DMS153 (cell line): ENCODE measurements at regions not wholly inside any gene's neighbourhood (a gene's known extent, or its start where the extent isn't known, plus 50 kb on each side); places are given as distances from the start of the nearest gene placed in this dataset.

Experiments used
- DNase-seq: peaks from one replicate; lab custom pipeline; 2025; lab: John Stamatoyannopoulos, UW

DNA sequence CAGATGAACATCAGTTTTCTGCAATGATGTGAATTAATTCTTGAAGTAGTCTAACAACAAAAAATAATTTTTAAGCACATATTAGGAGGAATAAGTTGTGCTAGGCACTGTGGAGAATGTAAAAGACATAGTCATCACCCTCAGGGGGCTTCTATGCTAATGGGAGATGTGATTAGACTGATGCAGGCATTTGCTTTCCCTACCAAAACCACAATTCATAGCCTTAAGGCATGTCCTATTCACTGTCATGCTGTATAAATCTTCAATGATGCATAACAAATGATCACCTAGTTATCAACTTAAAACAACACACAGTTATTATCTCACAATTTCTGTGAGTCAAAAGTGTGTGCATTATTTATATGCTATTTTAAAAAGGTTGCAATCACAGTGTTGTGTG is 422.6 kb downstream of the MAN2A1 start:
- DNase-seq, result no peak

DNA sequence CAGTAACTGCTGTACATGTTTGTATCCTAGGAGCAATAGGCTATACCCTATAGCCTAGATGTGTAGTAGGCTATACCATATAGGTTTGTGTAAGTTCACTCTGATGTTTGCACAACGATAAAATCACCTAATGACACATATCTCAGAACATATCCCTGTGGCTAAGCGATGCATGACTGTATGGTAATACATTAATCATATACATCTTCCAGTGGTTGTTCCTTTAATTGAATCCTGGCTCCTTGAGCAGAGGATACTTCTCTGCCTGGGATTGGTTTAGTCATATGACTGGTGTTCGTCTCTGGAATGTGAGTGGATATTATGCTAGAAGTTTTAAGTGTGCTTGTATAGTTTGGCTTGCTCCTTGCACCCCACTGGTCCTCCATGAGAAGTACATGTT is 425.8 kb downstream of the MAN2A1 start:
- no peak for DNase-seq

DNA sequence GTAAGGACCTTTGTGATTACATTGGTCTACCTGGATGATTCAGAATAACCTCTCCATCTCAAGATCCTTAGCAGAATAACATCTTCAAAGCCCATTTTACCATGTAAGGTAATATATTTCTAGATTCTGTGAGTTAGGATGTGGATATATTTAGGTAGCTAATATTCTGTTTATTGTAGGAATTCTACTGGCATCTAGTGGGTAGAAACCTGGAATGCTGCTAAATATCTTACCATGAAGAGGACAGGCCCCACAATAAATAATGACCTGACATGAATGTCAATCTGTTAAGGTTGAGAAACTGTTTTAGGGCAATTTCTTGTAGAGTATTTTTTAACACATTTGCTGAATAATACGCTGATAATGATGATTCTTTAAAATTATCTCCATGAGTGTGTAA is 426.8 kb downstream of the MAN2A1 start:
- DNase-seq, result no peak

DNA sequence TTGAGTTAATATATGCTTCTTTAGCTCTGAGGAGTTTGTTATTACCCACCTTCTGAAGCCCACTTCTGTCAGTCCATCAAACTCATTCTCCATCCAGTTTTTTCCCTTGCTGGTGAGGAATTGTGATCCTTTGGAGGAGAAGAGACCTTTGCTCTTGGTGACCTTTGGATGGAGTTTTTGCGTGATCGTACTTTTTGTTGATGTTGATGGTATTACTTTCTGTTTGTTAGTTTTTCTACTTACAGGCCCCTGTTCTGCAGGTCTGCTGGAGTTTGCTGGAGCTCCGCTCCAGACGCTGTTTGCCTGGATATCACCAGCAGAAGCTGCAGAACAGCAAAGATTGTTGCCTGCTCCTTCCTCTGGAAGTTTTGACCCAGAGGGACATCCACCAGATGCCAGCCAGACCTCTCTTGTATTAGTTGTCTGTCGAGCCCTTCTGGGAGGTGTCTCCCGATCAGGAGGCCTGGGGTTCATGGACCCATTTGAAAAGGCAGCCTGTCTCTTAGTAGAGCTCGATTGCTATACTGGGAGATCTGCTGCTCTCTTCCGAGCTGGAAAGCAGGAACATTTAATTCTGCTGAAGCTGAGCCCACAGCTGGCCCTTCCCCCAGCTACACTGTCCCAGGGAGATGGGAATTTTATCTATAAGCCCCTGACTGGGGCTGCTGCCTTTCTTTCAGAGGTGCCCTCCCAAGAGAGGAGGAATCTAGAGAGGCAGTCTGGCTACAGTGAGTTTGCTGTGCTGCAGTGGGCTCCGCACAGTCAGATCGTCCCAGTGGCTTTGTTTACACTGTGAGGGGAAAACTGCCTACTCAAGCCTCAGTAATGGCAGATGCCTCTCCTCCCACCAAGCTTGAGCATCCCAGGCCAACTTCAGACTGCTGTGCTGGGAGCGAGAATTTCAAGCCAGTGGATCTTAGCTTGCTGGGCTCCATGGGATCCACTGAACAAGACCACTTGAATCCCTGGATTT is 445.5 kb downstream of the MAN2A1 start:
- no peak for DNase-seq

DNA sequence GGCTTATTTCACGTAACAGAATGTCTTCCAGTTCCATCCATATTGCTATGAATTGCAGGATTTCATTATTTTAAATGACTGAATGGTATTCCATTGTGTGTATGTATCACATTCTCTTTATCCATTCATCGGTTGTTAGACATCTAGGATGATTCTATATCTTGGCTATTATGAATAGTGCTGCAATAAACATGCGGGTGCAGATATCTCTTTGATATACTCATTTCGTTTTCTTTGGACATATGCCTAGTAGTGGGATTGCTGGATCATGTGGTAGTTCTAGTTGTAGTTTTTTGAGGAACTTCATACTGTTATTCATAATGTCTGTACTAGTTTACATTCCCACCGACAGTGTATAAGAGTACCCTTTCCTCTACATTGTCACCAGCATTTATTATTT is 460.5 kb downstream of the MAN2A1 start:
- DNase-seq, result no peak

DNA sequence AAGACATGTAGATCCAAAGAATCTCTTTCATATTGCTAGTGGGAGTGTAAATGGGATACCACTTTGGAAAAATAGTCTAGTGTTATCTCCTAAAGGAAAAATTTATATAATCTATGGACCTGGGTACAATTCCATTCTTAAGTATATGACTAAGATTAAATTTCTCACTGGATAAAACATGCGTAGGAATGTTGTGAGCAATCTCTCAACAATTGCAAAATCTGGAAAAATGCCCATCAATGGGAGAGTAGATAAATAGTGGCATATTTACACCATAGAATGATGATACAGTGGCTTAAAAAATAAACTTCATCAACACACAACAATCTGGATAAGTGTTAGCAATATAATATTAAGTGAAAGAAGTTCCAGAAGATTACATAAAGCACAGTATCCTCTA is 469.5 kb downstream of the MAN2A1 start:
- DNase-seq, result no peak

DNA sequence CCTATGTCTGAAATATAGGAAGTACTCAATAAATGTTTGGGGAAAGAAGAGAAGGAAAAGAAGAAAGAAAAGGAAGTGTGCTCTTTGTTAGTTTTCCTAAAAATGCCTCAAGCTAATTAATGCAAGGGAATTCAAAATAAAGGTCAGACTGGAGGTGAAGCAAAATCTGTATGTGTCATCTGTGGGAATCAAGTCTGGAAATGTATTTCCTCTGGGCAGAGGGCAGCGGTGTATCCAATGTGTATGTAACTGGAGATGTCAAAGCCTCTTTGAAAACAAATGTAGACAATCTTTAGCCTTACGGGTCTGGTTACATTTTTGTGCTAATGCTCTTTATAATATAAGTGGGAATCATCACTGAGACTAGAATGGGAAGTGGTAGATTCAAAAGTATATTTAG is 471.4 kb downstream of the MAN2A1 start:
- DNase-seq, result no peak

DNA sequence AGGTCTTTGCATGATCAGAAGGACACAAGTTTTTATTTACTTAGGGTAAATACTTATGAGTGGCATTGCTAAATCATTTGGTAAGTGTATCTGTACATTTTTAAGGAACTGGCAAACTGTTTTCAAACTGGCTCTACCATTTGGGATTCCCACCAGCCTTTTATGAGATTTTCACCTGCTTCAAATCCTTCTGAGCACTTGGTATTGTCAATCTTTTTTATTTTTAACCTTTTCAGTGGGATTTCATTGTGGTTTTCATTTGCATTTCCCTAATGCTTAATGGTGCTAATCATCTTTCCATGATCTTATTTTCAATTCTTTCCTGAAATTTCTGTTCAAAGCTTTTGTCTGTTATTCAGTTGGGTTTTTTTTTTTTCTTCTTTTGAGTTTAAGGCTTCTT is 475.6 kb downstream of the MAN2A1 start:
- DNase-seq, result no peak

DNA sequence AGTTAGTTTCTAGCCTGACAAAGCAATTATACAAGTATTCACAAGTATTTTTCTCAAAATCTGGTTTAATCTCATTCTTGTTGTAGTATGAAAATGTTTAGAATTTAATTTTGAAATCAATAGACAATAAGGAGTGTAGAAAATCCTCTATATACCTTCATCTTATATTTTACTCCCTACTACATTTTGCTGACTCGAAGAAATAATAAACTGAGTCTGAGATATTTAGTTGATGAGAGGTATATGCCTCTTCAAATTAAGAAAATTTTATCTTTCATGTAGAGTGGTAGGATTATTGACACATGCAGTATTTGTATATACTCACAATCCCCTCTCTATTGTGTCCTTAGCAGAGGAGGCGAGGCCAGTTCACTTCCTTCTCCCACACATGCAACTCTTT is 477.7 kb downstream of the MAN2A1 start:
- DNase-seq, result no peak

DNA sequence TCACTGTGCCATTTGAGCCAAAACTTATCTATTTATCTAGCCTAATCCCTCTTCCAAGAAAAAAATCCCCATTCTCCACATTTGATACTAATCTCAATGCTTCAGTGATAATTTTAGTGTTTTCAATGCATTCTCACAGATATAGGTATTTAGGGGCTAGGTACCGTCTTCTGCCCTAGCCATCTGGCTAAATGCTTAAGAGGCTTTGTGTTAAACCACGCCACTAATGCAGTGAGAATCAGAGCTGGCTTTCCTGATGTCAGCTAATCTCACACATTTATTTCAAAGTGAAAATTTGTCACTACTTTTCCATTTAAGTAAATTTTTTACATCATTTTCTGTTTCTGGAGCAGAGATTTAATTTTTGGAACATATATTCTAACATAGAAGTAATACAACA is 479.7 kb downstream of the MAN2A1 start:
- no peak for DNase-seq

DNA sequence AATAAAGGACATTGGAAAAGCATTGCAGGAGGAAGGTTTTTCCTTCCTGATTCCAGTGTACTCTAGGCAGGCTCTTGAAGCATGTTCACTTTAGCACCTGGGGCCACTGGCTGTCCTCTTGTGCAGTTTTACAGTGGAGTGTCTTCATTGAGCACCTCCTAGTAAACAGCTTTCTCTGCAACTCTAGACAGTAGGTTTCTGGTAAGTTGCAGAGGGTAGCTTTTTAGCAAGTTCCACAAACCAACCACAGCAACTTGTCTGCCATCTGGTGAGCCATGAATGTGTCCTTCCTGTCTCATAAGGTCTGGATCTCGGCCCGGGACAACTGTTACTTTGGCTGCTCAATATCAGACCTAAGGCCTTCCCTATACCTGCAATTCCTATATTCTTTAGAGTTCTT is 488.0 kb downstream of the MAN2A1 start:
- no peak for DNase-seq

DNA sequence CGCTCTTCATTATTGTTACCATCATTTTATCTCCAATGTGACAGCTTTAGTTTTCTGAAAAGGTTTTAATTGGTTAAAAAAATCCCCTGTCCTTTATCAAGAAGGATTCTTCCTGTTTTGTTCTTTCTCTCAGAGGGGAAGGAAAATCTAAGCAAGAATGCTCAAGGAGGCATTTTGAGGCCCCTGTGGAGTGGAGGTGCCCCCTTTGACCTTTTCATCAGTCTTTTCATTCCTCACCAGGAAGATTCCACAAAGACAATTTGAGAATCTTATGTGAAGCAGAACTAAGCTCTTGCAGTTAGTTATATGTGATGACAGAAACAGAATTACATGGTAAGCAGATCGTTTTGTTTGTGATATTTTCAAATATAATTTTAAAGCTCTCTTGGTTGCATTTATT is 489.6 kb downstream of the MAN2A1 start:
- DNase-seq, result no peak

DNA sequence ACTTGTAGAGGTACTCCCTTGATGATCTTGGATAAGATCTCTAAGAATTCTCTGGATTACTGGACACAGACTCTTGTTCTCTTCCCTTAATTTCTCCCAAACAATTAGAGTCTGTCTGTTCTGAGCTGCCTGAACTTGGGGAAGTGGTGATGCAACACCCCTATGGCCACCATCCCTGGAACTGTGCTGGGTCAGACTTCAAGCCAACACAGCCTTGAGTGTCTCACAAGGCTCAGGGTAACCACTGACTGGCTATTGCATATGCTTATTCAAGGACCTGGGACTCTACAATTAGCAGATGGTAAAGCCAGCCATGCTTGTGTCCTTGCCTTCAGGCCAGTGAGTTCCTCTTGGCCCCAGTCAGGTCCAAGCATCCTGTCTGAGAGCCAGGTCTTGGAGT is 504.5 kb downstream of the MAN2A1 start:
- DNase-seq, result no peak

DNA sequence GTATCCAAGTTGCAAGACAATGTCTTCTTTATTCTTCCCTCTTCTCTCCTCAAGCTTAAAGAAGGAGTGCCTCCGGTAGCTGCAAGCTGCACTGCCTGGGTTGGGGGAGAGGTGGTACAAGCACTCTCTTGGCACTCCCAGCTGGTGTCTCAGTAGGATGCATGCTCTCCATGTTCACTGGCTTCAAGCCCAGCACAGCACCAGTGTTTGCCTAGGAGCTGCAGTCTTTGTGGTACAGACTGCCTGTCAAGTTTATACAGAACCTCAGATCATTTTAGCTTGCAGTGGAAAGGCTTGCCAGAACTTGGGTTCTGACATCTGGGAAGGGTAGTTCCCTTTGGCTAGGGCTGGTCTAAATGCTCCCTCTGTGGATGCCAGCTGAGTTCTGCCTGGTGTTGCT is 505.6 kb downstream of the MAN2A1 start:
- no peak for DNase-seq

DNA sequence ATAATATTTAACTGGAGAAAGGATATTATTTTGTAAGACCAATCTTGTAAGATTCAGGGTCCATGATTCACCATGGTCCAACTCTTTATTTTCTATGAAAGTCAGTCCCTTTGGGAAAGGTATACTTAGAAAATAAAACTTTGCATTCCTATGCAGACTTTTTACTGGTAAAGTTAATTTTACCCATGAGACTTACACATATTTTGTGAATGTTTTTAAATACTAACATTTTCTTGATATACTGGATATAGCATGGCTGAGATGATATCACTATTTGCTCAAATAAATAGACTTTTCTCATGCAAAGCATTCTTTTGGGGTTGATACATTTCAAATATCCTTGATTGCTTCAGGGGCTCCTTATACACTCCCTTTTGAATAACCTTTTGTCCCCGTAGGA is 512.1 kb downstream of the MAN2A1 start:
- no peak for DNase-seq

DNA sequence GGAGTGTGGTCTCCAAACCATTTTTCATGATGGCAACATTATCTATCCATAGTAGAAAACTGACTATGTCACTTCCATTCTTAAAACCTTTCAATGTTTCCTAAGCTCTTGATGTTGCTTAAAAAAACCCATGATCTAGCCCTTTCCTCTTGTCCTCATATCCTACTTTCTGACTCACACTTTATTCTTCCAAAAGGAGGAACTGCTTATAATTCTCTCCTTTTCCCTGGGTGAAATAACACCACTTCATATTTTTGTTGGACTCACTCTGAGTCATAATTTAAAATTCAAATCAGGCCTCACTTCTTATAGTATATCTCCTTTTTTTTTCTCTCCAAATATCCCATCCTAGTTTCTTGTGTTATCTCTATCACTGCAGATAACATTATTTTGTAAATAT is 513.9 kb downstream of the MAN2A1 start:
- no peak for DNase-seq

DNA sequence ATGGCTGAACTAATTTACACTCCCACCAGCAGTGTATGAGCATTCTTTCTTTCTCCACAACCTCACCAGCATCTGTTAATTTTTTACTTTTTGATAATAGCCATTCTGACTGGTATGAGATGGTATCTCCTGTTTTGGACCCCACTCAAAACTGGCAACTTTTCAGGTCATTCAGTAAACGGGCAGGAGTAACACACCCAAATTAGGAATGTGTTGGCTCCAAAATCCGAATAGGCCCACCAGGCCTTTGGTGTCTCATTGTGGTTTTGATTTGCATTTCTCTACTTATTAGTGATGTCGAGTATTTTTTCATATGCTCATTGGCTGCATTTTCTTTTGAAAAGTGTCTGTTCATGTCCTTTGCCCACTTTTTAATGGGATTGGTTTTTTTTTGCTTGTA is 517.1 kb downstream of the TMEM232 start:
- no peak for DNase-seq

DNA sequence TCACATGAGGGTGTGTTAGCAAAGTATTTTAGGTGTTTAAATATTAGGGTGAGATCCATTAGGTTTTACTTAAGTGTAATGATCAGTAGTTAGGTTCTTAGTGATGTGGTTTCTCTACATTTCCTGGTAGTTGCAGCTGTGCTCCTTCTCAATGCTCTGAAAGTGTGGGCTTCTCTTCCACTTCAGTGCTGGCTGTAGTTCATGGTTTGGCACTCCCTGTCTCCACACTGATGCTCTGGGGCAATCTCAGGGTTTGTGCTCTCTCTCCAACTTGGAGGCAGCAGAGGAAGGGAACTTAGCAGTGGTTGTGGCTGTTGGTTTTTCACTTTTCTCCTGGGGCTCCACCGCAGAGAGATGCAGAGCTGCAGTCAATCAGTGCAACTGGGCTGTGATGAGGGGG is 507.5 kb downstream of the TMEM232 start:
- no peak for DNase-seq

DNA sequence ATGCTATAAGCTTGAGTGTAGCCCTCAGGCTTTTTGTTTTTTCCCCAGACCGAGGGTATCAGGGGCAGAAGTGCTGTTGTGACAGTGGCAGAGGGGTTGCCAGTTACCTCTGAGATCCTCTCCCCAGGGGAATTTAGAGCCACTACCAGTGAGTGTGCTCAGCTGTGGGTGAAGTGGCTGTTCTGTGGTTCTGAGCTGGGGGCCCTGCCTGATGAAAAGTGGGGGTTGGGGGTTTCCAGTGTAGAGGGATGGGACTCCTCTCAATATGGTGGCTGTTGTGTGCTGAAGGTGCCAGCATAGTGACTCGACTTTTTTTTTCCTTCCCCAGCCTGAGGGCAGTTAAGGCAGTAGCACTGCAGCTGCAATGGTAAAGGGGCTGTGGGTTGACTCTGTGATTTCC is 506.7 kb downstream of the TMEM232 start:
- DNase-seq, result no peak

DNA sequence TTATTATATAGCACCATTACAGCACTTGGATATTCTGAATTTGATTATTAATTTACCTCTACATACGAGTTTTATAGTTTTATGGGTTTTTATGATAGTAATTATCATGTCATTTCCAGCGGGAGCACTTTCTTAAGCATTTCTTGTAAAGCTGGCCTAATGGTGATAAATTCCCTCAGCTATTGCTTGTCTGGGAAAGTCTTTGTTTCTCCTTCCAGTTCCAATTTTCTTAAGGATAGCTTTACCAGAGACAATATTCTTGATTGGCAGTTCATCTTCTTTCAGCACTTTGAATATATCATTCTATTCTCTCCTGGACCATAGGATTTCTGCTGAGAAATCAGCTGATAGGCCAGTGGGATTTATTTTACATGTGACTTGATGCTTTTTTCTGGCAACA is 505.4 kb downstream of the TMEM232 start:
- DNase-seq, result no peak

DNA sequence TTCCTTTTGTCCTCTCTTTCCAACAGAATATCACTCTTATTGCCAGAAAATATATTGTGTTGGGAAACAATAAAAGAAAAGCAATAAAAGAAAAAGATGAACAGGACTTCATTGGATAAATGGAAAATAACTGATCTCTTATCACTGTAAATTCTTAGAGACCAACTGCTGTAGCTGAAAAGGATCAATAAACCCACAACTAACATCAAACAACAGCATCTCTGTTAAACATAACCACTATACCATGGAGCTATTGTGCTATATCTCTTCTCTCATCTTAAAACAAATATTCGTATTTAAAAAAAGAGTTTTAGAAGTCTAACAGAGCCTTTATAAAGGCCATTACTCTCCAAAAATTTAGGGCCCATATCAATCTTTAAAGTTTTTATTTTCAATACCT is 502.4 kb downstream of the TMEM232 start:
- DNase-seq, result no peak

DNA sequence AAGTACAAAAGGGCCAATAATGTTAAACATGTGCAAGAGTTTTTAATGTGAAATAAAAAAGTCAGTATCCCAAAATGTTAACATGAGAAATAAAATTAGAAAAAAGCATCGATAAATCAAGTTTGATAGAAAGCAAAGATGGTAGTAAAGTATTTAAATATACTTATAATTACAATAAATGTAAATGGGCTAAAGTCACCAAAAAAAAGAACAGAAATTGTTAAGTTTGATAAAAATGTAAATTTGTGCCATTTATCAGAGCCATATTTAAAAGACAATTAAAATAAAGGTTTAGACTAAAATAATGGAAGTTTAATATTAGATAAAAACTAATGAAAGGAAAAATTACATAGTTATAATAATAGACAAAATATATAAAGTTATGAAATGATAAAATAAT is 500.5 kb downstream of the TMEM232 start:
- DNase-seq, result no peak

DNA sequence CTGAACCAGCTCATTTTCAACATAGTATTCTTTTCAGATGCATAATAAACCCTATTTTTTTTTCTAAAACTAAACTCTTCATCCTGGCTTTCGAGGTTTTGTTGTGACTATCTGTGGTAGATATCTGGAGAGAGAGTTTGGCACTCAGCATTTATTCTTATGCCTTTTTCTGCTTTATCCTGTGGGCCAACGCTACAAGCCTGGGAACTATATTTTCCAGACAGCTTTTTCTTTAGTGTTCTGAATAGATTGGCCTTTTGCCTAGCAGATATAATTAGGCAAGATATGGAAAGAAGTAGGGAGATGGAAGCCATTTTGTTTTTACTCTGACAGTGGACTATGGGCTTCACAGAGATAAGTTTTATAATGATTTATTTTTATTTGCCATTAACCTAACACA is 486.7 kb downstream of the TMEM232 start:
- DNase-seq, result no peak

DNA sequence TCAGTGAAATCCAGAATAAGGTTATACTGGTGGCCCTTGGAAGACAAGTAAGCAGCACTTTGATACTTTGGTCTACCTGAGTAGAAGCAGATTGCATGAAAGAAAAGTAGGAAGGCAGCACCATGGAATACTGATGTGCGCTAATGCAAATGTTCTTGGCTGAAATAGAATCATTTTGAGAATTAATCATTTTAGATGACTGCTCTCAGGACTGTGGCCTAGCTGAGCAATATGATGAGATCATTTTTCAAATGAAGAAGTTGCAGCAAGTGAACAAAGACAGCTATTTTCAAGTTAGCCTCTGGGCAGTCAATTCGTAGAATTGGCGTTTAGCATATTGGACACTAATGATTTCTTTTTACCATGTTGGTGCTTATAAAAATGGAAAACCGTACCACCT is 483.5 kb downstream of the TMEM232 start:
- no peak for DNase-seq
